WTC11 (cell line): ENCODE measurements at regions not wholly inside any gene's neighbourhood (a gene's known extent, or its start where the extent isn't known, plus 50 kb on each side); places are given as distances from the start of the nearest gene placed in this dataset.

ENCODE experiments used
- CBFB ChIP-seq: sonication (generic); formaldehyde crosslinking; IDR thresholded peaks from 2 replicates; pipeline ENCODE4 v1.8.1; 2022; ENCODE audit warnings: mild to moderate bottlenecking, low read depth, missing genetic modification reagents
- CTCF ChIP-seq: fragments of 200-600 bp; IDR thresholded peaks from 2 replicates; pipeline ENCODE4 v1.8.0; 2022; ENCODE audit warnings: antibody characterized with exemption
- ETV6 ChIP-seq: sonication (generic); formaldehyde crosslinking; IDR thresholded peaks from 2 replicates; pipeline ENCODE4 v1.8.1; 2022; ENCODE audit warnings: mild to moderate bottlenecking, missing genetic modification reagents
- FOXJ3 ChIP-seq: sonication (generic); formaldehyde crosslinking; IDR thresholded peaks from 2 replicates; pipeline ENCODE4 v1.9.0; 2021; ENCODE audit warnings: missing genetic modification reagents, mild to moderate bottlenecking, borderline replicate concordance
- FOXP1 ChIP-seq: sonication (generic); formaldehyde crosslinking; IDR thresholded peaks from 2 replicates; pipeline ENCODE4 v1.8.0; 2022; ENCODE audit warnings: missing genetic modification reagents, mild to moderate bottlenecking, moderate library complexity, borderline replicate concordance
- MAX ChIP-seq: sonication (generic); formaldehyde crosslinking; IDR thresholded peaks from 2 replicates; pipeline ENCODE4 v1.8.0; 2022; ENCODE audit warnings: mild to moderate bottlenecking, missing genetic modification reagents
- MXD4 ChIP-seq: fragments of 250-450 bp; sonication (Bioruptor Pico); IDR thresholded peaks from 2 replicates; pipeline ENCODE4 v1.8.0; 2021; ENCODE audit warnings: mild to moderate bottlenecking, moderate library complexity, borderline replicate concordance
- MYBL2 ChIP-seq: sonication (generic); formaldehyde crosslinking; IDR thresholded peaks from 2 replicates; pipeline ENCODE4 v1.8.1; 2023; ENCODE audit warnings: mild to moderate bottlenecking, moderate library complexity, missing genetic modification reagents
- SP1 ChIP-seq: sonication (generic); formaldehyde crosslinking; conservative IDR thresholded peaks from 2 replicates; pipeline ENCODE4 v1.8.1; 2022; ENCODE audit warnings: missing genetic modification reagents
- USF2 ChIP-seq: sonication (generic); formaldehyde crosslinking; IDR thresholded peaks from 2 replicates; pipeline ENCODE4 v1.8.1; 2023; ENCODE audit warnings: mild to moderate bottlenecking, missing genetic modification reagents, moderate library complexity
- ZBTB21 ChIP-seq: sonication (generic); formaldehyde crosslinking; IDR thresholded peaks from 2 replicates; pipeline ENCODE4 v1.8.1; 2023; ENCODE audit warnings: mild to moderate bottlenecking, missing genetic modification reagents, borderline replicate concordance
- ZBTB43 ChIP-seq: sonication (generic); formaldehyde crosslinking; IDR thresholded peaks from 2 replicates; pipeline ENCODE4 v1.8.1; 2023; ENCODE audit warnings: mild to moderate bottlenecking, missing genetic modification reagents
- ZNF121 ChIP-seq: sonication (generic); formaldehyde crosslinking; IDR thresholded peaks from 2 replicates; pipeline ENCODE4 v1.8.0; 2023; ENCODE audit warnings: missing genetic modification reagents

- TF ChIP-seq ZBTB43, result no peak
- TF ChIP-seq MAX, result no peak
- no peak for TF ChIP-seq CTCF
- TF ChIP-seq SP1 (CRISPR knock-in tag), result no peak
- no peak for TF ChIP-seq FOXJ3 (CRISPR knock-in tag)
- no peak for TF ChIP-seq MXD4 (CRISPR knock-in tag)
- TF ChIP-seq ZBTB21, result no peak
- no peak for TF ChIP-seq MYBL2 (CRISPR knock-in tag)
- TF ChIP-seq CBFB (CRISPR knock-in tag), result no peak
- TF ChIP-seq ZNF121 (CRISPR knock-in tag), result no peak
- no peak for TF ChIP-seq ETV6 (CRISPR knock-in tag)
- TF ChIP-seq FOXP1 (CRISPR knock-in tag), result no peak
- no peak for TF ChIP-seq USF2 (CRISPR knock-in tag)
These were observed 264.7 kb upstream of the NFE2L3 start for GRCh38 chr7:25887266-25887665.
